ENCODE measurements at regions not wholly inside any gene's neighbourhood (a gene's known extent, or its start where the extent isn't known, plus 50 kb on each side); places are given as distances from the start of the nearest gene placed in this dataset.
"Not testable (repeated sequence)": the region's sequence is repeated elsewhere in the genome, so short reads cannot be mapped to it uniquely, and the experiment has no call there.

DNA sequence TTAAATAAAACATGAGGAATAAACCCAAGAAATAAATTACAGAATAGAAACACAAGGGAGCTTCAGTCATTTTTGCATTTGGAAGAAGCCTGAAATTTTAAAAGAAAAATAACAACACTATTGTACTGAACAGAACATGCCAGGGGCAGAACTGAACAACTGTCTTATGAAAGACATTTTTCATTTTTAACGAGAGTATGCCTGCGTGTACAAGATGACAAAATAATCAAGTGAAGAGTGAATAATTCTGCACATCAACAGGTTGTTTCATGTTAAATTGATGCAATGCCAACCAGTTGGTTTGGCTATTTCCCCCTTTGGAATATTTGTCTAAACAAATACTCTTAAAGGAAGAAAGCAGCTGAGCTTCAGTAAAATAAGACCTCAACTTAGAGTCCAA is 103.3 kb upstream of the BTG1 start:
- no peak for DNase-seq

- DNase-seq, result no peak
Observed at GRCh38 chr12:92244036-92244435, 98.4 kb upstream of the BTG1 start.

GRCh38 chr12:92242907-92243306 is 97.3 kb upstream of the BTG1 start:
- DNase-seq, result no peak

DNA sequence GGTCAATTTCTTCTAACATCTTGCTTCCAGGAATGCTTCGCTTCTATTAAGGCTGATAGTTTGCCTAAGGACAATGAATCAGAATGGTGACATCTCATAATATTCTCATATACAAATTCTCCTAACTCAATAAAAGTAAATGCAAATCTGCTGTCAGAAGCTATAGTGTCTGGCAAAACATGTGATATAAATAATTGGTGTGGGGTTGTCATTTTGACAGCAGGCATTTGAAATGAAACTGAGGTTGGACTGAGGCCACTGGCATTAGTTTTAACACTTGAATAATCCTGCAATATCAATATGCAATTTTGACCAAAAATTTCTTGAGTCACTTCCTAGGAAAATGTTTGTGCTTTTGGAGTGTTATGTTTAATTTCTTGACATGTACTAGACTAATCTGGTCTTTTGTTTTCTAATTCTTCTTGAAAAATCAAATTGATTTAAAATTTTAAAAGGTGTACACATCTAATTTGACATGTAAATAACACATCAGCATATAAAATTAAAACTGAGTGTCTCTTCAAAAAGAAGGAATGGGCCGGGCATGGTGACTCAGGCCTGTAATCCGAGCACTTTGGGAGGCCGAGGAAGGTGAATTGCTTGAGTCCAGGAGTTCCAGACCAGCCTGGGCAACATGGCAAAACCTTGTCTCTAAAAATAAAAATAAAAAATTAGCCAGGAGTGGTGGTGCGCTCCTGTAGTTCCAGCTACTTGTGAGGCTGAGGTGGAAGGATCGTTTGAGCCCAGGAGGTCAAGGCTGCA is 92.3 kb upstream of the BTG1 start:
- DNase-seq, result no peak

GRCh38 chr12:92237262-92237661 is 91.6 kb upstream of the BTG1 start:
- no peak for DNase-seq

DNA sequence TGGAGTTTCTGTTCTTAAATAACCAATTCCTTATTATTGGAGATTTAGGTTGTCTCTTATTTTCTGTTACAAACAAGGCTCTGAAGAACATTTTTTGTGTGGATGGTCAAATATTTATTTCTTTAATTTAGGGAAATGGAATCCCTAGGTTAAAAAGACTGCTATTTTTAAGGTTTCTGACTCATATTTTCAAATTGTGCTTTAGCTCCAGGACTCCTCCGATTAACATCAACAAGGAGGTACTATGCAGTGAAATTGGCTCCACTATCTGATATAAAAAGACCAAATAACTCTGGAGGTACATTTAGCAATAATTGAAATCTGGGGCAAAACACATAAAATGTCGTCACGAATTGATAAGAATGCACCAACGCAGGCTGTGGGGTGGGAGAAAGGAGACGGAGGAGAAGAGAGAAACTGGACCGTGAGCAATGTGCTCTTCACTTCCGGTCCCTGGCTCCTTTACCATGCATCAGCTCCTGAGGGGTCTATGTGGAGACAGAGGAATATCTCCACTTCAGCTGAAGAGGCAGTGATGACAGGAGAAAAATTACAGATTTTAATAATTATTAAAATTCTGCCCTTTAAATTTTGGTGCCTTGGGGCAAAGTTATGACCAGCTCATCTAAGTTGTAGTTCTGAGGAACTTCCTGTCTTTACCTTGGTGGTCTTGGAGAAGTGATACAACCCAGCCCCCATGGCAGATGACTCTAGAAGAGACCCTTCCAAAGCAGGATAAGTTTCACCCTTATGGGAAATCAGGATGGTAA is 90.2 kb upstream of the BTG1 start:
- DNase-seq, result no peak

DNA sequence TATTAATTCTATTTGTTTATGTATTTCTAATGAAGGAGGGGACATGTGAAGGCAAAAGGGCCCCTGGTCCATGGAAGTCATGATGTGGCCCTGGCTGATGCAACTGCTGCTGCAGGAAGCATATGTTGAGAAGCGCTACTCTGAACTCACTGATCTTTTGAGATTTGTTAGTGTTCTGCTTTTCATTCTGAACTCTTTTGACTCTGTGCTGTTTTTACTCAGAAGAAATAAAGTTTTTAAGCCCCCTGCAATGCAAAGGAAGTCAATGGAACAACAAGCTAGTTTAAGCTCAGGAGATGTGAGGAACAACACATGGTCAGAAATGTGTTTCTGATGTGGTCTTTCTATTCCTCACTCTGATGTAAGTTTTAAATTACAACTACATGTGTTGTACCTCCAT is 88.9 kb upstream of the BTG1 start:
- no peak for DNase-seq

GRCh38 chr12:92233346-92234015 is 87.8 kb upstream of the BTG1 start:
- DNase-seq, result no peak

DNA sequence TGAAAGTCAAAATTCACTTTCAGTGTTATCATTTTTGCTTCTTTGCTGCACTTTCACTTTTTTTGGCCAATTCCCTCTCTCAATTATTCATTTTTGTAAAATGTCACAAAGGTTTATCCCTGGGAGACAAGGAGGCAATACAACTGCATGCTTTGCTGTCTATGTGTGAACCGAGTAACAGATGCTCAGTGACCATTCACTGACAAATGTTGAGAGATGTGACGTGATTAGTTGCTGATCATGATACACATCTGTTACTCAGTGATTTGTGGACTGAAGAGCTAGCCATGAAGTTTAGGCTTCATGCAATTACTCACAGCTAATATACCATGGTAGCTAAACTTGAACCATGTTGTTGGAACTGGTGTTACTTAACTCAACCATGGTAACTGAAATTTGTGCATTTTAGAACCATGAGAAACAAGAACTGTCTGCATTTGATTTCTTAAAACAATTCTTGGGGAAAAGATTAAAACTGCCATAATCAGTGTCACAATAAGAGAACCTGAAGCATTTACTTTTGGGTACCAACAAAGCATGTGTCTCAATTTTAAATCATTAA is 86.8 kb upstream of the BTG1 start:
- DNase-seq, result not testable (repeated sequence)

DNA sequence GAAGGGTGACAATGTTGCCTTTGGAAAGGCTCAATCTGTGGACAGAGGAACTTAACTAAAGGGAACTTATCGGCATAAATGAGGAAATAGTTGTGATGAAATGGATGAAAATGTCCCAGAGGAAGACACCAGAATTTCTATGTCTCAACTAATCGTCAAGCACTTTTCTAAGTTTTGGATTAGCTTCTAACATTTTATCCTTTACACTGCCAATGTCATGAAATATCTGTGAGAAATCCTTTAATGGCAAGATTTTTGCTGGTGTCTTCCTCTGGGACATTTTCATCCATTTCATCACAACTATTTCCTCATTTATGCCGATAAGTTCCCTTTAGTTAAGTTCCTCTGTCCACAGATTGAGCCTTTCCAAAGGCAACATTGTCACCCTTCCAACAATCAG is 86.3 kb upstream of the BTG1 start:
- DNase-seq, result not testable (repeated sequence)

DNA sequence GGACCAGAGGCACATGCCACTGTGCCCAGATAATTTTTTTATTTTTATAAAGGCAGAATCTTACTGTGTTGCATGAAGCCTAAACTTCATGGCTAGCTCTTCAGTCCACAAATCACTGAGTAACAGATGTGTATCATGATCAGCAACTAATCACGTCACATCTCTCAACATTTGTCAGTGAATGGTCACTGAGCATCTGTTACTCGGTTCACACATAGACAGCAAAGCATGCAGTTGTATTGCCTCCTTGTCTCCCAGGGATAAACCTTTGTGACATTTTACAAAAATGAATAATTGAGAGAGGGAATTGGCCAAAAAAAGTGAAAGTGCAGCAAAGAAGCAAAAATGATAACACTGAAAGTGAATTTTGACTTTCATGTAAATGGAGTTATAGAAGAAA is 85.9 kb upstream of the BTG1 start:
- not testable (repeated sequence) for DNase-seq

DNA sequence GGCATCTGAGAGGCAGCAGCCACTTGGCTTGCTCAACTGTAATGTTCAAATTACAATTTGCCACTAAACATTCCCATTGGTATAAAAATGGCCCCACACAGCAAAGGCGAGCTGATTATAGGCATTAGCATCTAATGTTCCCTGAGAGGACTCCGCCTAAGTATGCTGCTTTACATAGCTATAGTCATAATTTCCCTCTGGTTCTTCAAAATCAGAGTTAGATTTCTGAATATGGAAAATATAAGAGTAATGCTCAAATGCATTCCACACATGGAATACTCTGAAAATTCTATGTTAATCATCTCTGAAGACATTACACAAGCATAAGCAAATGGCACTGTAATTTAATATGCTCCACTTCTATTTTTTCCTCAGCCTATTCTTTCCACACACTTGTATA is 83.7 kb upstream of the BTG1 start:
- DNase-seq, result no peak

DNA sequence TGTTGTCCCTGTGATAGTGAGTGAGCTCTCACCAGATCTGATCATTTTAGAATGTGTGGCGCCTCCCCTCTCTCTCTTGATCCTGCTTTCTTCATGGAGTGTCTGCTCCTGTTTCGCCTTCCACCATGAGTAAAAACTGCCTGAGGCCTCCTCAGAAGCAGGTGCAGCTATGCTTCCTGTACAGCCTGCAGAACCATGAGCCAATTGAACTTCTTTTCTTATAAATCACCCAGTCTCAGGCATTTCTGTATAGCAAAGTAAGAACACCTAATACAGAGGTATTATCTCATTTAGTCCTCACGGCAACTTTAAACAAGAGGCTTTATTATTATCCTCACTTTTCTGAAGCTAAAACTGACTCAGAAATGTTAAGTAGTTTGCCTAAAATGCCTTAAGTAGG is 81.3 kb upstream of the BTG1 start:
- no peak for DNase-seq

GRCh38 chr12:92226071-92226661 is 80.5 kb upstream of the BTG1 start:
- DNase-seq, result no peak

GRCh38 chr12:92224685-92225331 is 79.2 kb upstream of the BTG1 start:
- DNase-seq, result no peak

- DNase-seq, result no peak
Observed at GRCh38 chr12:92223481-92223880, 77.8 kb upstream of the BTG1 start.

- no peak for DNase-seq
Observed at GRCh38 chr12:92221656-92222315, 76.1 kb upstream of the BTG1 start.

DNA sequence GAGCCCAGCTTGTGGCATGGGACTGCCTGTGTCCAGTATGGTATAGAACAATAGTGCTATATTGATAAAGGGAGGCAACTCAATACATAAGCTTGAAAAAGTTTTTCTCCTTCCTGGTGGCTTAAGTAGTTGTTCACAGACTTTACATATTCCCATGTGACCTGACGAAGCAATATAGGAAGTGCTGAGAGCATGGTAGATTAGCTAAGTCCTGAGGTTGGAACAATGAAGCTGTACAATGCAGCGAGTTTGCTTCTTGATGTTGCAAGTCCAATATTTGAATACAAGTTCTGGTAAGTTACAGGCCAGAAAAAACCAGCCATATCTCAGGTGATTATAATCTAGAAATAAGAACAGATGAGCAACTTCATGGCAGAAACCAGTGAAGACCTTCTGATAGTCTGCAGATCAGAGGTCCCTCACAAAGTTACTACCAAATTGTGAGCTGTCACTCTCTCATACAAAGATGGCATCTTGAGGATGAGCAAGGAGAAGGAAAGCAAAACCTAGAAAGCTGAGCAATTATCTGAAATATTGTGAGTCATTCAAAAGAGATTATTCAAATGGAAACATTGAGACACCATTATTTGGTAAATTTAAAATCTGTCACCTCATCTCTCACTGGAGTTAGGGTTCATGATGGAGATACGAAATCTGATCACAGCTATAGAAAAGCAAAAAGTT is 72.9 kb upstream of the BTG1 start:
- no peak for DNase-seq

- DNase-seq, result no peak
Observed at GRCh38 chr12:92216092-92216491, 70.4 kb upstream of the BTG1 start.

DNA sequence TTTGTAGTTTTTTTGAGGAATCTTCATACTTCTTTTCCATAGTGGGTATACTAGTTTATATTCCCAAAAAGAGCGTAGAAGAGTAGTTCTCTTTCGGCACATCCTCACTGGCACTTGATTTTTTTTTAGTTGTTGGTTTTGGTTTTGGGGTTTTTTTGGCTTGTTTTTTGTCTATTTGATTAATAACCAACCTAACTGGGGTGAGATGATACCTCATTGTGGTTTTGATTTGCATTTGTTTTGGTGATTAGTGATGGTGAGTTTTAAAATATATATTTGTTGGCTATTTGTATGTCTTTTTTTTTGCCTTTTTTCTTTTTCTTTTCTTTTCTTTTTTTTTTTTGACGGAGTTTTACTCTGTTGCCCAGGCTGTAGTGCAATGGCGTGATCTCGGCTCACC is 69.7 kb upstream of the BTG1 start:
- no peak for DNase-seq

GRCh38 chr12:92213166-92213565 is 67.5 kb upstream of the BTG1 start:
- no peak for DNase-seq

DNA sequence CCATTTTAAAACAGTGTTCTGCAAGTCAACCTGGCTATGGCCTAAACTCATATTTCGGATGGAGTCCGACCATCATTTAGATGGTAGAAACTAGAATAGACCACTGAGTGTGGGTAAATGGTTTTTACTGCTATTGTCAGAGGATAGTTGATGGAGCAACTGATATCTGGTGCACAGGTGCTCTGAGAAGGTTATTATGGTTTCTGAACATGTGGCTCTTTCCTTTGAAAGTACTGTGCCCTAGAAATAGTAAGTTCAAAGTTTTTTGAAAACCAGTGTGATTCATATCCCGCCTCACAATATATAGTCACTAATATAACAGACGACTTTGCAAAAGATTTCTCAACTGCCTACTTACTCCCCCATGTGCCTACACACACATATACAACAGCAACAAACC is 64.4 kb upstream of the BTG1 start:
- DNase-seq, result no peak

Data from NCI-H345 (cell line).